ENCODE measurements at regions not wholly inside any gene's neighbourhood (a gene's known extent, or its start where the extent isn't known, plus 50 kb on each side); places are given as distances from the start of the nearest gene placed in this dataset.

- no peak for TF ChIP-seq NAIF1 (CRISPR knock-in tag; IDR thresholded peaks at IDR 0.05; ENCODE audit: borderline replicate concordance)
- no peak for TF ChIP-seq TBL1XR1 (IDR thresholded peaks at IDR 0.05; ENCODE audit: borderline replicate concordance, low read length, partially characterized antibody)
- no peak for TF ChIP-seq U2AF2 (IDR thresholded peaks at IDR 0.05; ENCODE audit: low read depth, low read length)
- no peak for TF ChIP-seq CTCF (CRISPR knock-in tag; IDR thresholded peaks at IDR 0.05)
- no peak for TF ChIP-seq TCF7 (IDR thresholded peaks at IDR 0.05; ENCODE audit: low read depth)
- TF ChIP-seq ZBTB7A (CRISPR knock-in tag; IDR thresholded peaks at IDR 0.05): no peak
- no peak for TF ChIP-seq NONO (IDR thresholded peaks at IDR 0.05)
- no peak for TF ChIP-seq NONO (CRISPR knock-in tag; conservative IDR thresholded peaks at IDR 0.05)
- no peak for TF ChIP-seq NBN (conservative IDR thresholded peaks at IDR 0.05)
- TF ChIP-seq GABPA (IDR thresholded peaks at IDR 0.05; ENCODE audit: low read depth, low read length): no peak
- TF ChIP-seq GABPA (CRISPR knock-in tag; IDR thresholded peaks at IDR 0.05; ENCODE audit: low read depth): no peak
- TF ChIP-seq ZBTB37 (CRISPR knock-in tag; IDR thresholded peaks at IDR 0.05): no peak
- no peak for TF ChIP-seq ZC3H4 (CRISPR knock-in tag; IDR thresholded peaks at IDR 0.05; ENCODE audit: borderline replicate concordance)
- no peak for TF ChIP-seq PRDM15 (CRISPR knock-in tag; IDR thresholded peaks at IDR 0.05)
- TF ChIP-seq MXI1 (IDR thresholded peaks at IDR 0.05; ENCODE audit: borderline replicate concordance, low read depth, low read length): no peak
Measured at GRCh38 chr6:40188931-40189330, 254.7 kb upstream of the MOCS1 start.
